SKM-1 treated with dmso at 0.1 percent for 144 hours (cell line): ENCODE measurements at regions not wholly inside any gene's neighbourhood (a gene's known extent, or its start where the extent isn't known, plus 50 kb on each side); places are given as distances from the start of the nearest gene placed in this dataset.

Source experiments
- DNase-seq: peaks from one replicate; lab custom pipeline; 2025; ENCODE audit not compliant: unreplicated experiment; lab: John Stamatoyannopoulos, UW

DNA sequence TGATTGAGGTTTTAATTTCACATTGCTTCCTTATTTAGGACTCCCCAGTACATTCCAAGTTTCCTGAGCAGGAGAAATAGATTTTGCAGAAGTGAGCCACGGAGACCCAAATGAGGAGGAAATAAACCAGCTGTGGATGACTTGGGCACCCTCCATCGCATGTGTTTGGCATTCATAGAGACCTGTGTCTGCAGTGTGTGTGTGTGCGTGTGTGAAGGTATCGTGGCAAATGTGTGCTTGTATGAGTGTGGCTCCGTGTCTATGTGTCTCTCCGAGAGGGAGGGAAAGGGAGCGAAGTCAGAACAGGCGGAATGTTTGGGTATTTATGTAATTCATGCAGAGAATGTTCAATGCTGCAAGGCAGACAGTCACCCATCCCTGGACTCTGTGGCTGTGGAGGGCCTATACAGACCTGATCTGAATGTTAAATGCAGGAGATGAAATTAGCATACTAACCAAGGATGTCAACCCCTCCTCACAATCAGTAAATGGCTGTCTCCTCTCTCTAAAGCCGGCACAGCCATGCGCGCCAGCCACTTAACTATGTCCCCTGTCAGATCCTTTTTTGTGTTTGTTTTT lies 186.0 kb upstream of the ZFHX3 start:
- no peak for DNase-seq

DNA sequence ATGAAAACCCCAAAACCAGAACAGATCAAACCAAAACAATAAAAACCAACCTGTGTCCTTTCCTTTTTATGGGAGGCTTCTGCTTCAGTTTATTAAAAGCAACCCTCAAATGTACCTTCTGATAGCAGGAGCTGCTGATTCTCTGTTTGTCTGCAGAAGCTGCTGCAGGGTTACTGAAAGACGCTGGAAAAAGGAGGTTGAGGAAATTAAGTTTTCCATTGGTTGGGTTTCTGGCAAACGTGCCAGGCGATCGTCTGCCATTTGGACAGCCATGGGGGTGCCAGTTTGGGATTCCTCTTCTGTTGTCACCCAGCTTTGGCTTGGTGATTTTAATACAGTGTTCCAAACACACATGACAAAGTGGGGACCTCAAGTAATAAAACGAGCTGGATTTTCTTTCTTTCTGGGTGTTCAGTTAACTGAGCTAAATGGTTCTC lies 185.4 kb upstream of the ZFHX3 start:
- DNase-seq: no peak

DNA sequence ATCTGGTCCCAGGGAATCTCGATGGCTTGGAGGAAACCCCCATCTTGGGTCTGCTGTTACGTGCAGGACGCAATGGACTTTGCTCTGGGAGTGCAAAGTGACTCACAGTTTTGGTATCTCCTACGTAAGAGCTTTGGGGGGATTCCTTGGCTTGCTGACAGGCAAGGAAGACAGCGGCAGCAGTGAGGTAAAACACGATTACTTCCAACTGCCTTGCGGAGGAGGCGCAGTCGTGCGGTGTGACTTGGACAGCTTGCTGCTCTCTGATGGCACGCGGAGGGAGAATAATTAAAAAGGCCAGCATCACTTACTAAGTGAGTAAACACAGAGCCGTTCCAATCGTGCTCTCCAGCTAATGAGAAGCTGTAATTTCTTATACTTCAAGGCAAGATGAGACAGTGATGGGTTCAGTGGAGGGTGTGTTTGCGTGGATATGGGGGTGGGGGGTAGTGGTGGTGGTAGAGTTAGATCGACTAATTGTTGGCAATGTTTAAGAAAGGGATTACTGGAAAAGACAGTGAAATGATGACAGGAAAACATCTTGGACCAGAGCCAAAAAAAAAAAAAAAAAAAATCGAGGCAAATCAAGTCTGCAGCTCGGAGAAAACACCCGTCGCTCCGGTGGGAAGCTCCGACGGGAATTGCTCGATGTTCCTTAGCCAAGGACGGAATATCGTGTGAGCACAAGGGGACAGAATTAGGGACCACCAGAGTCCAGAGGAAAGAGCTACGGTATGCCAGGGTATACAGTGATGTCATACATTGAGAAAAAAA lies 184.8 kb upstream of the ZFHX3 start:
- no peak for DNase-seq

DNA sequence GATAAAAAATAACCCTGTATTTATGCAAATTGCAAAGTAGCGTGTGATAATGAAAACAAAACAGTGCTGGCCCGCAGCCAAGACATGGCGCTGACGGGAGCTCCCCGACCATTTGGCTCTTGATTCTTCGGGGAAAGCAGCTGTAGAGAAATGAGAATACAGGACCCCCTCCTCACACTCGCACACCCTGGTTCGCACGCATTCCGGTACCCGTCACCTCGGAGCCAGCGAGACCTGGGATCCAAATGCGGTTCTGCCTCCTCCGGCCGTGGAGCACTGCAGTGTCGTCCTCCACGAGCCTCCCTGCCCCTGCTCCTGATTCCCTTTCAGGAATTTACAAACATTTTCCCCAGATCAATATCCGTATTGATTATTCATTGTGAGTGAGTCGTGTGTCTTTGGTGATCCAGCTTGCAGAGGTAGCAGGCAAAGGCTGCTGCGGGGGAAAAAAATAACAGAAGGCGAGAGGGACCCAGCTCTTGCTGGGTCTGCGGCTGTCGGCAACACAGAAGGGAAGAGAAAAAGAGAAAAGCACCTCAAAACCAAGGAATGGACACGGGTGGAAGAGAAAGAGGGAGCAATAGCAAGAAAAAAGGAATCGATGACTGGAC lies 184.1 kb upstream of the ZFHX3 start:
- no peak for DNase-seq

DNA sequence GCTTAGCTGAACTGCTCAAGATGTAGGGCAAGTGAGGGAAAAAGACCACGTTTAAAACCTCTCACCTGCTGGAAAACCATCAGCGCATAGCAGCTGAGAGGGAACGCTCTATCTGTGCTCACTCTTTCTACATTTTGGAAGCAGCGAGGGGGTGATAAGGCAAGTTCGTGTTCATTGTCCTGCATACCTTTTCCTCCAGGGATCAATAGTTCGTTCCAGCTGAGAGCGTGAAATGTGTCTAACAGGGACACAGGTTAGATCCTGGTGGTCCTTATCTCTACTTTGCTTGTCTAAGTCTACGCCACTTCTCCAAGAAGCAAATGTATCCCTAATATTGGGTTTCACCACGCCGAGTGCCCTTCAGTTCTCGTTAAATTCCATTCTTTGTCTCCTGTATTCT lies 183.5 kb upstream of the ZFHX3 start:
- DNase-seq: no peak

DNA sequence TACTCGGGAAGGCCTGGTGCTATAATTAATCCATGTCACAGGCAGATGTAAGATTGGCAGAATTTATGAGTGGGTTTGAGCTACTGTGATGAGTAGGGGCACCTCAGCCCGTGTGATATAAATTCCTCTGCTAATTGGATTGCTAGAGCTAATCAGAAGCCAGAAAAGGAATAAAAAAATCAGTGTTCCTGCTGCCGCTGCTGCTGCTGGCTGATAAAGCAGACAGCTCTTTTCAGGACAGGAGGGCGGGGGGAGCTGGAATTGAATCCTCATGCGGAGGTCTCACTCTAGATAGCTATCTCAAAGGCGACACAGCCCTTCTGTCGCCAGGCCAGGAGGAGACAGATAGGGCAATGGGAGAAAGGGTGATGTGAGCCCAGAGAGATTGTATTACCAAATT lies 182.7 kb upstream of the ZFHX3 start:
- no peak for DNase-seq

DNA sequence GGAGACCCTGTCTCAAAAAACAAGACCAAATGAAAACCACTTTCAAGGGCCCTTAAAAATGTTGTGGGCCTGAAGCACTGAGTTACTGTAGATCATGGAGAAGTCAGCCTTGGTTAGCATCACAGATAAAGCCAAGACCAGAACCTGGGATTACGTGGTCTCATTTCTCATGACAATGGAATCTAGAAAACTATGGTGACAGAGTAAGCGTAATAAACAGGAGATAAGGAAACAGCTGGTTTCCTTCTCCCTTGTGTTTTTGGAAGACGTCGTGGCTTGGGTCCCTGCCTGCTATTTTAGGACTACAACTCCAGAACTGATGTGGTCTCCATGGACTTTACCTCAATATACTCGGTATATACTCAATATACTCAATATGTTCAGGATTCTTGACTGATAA lies 180.7 kb upstream of the ZFHX3 start:
- no peak for DNase-seq

DNA sequence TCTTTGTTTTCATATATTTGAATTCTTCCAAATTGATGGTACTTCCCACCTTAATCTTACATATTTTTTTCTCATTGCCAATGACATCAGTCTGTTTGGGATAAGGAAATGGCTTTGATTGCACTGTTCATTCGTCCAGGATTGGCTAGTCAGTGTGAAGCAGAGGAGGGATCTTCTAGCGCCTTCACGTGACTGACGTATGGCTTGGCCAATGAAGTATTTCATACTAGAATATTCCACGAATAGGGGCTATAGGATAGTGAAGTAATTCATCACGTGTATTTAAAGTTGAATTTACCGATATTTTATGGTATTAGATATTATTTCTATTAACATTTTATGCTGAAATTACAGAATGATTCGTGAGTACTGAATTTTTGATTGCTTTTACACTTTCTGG lies 178.7 kb upstream of the ZFHX3 start:
- no peak for DNase-seq

DNA sequence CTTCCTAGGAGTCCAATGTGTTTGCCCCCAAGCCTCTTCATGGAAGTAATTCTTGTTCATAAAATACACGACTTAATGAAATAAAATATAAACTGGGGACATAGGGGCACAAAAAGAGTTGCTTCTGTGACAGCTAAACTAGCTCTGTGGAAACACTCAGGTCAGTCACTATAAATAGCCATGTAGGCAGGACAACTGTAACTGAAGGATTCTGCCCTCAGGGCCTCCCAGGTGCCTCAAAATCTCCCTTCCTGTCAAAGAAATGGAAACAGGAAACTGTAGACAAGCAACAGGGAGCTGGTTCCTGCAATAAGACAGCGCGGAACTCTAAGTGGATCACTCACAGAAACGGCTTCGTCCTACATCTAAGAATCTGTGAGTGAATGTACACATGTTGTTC lies 178.1 kb upstream of the ZFHX3 start:
- DNase-seq: no peak

DNA sequence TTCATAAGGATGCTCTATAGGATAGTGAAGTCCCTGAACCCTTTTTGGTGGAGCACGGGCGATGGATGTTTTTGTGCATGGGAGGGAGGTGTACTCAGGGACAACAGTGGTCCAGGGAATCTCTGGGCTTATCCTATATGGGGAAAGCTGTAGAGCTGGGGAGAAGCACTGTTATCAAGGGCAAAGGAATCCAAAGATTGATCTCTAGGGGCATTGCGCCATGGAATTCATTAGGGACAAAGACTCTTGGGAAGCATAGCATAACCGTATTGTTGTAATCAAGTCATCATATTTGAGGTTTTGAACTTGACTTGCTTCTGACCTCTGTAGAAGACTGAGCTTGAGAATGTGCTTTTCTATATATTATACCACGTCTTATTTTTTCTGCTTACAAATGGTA lies 172.9 kb upstream of the ZFHX3 start:
- DNase-seq: no peak

DNA sequence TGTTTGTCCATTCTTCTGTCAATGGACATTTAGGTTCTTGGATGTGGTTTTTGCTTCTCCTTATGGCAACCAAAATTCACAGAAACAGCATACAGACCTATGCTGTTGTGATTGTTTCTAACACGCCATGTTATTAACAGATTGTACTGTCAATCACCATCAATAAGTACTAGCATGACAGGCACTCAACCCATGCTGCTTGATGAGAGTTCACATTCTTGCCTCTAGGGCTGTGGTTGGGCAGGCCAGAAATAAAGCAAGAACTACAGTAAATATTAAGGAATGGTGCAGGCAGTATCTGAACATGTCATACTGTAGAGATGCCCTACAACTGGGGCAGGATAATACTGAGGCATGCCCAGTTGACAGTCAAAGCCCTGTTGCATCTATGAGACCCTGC lies 171.2 kb upstream of the ZFHX3 start:
- DNase-seq: no peak

DNA sequence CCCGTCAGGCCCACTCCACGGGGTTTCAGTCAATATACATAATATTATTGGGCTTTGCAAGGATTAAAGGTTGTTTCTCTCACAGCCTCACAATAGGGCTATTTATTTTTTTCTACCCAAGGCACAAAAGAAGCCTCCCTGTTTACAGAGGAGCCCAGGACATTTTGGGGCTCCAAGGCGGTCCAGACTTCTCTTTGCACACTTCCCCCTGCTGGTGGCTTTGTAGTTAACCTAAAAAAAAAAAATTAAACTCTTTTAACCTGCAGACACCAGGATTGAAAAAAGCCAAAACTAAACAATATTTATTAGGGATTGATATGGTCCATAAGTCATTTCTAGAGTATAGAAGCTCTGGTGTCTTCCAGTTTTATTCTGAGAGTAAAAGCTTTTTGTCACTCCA lies 169.7 kb upstream of the ZFHX3 start:
- no peak for DNase-seq

DNA sequence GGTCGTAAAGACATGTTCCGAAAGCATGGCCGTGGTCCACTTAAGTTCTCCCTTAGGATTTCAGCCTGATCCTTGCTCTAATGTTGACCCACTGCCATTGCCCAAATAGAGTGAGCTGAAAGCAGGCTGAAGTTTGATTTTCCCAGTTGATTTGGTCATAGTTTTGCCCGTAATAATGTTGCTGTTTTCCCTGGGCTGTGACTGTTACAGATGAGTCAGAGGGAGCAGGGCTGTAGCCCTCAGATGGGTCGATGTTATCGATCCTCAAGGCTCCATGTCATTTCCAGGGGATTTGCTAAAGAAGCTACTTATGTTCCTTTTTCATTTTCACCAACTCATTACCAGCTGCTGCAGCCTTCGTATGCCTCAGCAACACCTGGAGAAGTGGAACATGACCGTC lies 169.0 kb upstream of the ZFHX3 start:
- DNase-seq: no peak

DNA sequence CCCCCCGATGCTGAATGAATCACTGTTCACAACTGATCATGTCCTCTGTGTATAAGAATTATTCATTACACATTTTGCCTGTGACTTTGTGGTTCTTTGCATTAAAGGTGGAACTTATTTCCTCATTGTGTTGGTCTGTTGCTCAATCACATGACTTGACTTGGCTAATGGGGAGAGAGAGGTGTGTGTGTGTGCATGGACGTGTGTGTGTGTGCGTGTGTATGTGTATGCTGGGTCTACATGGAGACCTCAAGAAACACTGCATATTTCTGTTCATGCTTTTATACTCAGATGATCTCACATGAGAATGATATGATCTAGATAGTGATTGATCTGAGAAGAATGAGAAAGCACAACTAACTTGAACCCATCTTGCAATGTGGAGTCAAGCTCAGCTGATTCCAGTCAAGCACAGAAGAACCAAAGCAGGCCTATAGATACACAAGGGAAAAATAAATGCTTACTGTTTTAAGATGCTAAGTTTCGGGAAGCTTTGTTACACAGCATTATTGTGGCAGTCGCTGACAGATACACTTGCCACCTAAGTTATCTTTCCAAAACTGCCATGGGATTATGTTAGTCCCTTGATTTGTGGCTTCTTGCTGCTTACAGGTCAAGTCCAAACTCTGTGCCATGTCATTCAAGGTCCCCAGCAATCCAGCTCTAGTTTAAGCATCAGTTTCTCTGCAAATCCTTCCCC lies 167.9 kb upstream of the ZFHX3 start:
- no peak for DNase-seq

DNA sequence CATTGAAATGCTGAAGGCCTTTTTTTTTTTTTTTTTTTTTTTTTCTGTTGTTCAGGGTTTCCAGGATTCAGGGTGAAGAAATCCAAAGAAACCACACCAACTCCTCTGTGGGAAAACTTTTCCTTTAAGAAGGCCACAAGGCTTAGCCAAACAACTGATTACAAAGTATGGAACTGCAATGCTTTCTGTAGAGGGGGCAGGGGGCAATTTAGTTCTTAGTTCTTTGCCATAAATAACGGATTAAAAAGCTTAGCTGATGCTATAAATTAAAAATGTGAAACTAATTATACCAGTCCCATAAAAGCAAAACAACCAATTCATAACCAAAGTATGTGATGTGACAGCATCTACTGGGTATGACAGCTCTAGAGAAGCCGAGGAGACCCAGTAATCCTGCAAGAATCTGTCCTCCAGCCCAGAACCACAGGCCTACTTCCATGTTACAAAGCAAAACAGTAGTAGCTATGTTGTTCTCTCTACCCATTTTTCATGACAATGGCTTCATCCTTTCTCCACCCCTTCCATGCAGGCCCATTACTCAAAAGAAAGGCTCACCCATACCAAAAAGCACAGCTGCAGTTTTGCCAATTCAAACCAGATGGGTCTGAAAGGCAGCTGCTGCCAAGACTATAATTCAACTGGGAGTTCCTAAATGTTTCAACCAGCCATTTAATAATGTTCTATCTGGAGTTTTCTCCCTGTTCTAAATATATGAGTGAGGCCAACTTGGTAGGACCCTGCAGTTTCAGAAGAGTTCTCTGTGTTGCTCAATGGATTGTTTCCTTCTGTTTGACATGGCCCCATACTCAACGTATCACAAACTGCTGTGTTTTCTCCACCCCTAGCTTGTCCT lies 167.1 kb upstream of the ZFHX3 start:
- DNase-seq: no peak

DNA sequence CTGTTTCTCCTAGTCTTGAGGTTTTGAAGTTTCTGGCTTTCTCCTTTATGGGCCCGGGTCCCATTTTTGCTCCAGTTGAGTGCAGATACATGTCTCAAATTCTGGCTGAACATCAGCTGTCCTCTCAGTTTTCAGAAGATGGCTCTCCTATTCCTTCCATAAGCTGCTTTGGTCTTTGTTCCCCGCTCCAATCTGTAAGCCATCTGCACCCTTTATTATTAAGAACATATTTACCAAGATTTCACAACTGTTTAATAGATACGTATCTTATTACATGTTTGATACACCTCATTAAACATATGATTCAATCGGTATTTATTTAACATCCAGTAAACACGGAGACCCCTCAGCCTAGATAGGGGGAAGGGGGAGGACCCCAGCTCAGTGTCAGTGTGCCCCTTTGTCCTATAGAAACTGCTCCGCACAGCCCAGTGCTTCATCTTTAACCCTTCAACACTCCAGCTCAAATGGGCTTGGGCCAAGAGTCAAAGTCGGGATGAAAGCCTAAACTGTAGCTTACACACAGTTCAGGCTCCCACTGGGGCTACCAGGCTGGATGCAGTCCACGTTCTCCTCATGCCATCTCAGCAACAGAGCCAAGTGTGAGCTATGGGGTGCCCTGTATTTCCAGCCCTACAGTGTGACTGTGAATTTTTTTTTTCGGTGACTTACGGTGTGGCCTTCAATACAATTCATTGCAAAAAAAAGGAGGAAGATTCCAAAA lies 166.0 kb upstream of the ZFHX3 start:
- no peak for DNase-seq

DNA sequence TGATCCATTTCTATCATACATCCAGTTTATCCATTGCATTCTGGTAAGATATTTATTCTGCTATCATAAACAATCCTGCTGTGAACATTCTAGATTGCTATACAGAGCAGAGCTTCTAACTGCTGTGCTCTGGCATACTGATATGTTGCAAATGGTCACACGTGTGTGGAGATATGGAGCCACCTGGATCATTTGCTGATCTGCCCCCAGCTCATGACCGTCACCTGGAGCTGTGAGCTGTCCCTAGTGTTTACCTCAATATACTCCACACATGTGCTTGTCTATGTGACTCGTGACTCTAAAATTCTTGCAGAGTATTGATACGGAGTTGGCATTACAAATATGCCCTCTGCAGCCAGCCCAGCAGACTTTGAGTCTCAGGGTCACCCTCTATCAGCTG lies 164.5 kb upstream of the ZFHX3 start:
- DNase-seq: no peak

DNA sequence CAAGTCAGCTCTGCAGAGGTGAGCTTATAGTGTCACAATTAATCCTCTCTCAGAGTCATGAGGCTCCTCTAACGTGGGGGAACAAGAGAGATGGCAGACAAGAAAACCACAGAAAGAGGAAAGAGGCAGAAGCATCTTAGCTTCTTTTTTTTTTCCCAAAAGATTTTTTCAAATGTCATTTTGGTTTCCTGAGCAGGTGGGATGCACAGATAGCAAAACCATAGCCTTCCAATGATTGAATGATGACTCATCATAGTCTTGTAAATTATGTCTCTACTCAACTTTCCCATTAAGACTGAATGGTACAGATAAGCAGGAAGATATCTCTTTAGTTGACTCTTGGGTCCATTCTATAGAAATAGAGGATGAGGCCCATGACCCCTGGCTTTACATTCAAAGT lies 162.8 kb upstream of the ZFHX3 start:
- no peak for DNase-seq

DNA sequence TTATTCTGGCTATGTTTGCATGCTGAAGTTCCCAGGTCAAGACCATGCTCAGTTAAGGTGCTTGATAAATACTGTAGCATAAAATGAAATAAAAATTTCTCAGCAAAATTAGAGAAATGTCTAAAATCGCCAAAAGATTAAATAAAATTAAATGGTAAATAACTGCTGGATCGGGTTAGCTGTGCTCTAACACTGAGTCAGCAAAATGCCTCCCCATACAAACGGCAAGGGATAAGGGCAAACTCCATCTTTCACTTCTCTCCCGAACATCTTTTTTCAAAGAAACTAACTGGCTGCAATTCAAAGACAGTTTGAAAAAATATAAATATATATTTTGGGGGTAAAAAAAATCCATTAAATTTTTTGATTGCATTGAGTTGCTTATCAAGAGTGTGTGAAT lies 162.2 kb upstream of the ZFHX3 start:
- no peak for DNase-seq

DNA sequence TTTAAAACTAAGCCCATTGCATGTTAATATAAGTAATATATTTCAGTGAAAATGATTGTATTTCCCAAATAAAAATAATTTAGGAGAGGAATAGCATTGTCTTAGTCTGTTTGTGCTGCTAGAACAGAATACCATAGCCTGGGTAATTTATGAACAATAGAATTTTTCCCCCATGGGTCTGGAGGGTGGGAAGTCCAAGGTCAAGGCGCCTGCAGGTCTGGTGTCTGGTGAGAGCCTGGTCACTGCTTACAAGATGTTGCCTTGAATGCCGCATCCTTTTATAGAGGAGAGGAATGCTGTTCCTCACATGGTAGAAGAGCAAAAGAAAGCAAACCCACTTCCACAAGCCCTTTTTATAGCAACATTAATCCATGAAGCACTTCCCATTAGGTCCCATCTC lies 161.3 kb upstream of the ZFHX3 start:
- no peak for DNase-seq
